ENCODE measurements at regions not wholly inside any gene's neighbourhood (a gene's known extent, or its start where the extent isn't known, plus 50 kb on each side); places are given as distances from the start of the nearest gene placed in this dataset.
"Not testable (repeated sequence)": the region's sequence is repeated elsewhere in the genome, so short reads cannot be mapped to it uniquely, and the experiment has no call there.

- no peak for DNase-seq
These were observed 127.1 kb downstream of the GLRX3 start for GRCh38 chr10:130263289-130263688.

- no peak for DNase-seq
These were observed 129.4 kb downstream of the GLRX3 start for GRCh38 chr10:130265542-130265941.

GRCh38 chr10:130282492-130283218, 146.5 kb downstream of the GLRX3 start:
- no peak for DNase-seq

- DNase-seq = no peak
These were observed 147.0 kb downstream of the GLRX3 start for GRCh38 chr10:130283219-130283545.

GRCh38 chr10:130295761-130296160, 159.6 kb downstream of the GLRX3 start:
- not testable (repeated sequence) for DNase-seq

- DNase-seq = no peak
These were observed 164.4 kb downstream of the GLRX3 start for GRCh38 chr10:130300608-130301020.

GRCh38 chr10:130301021-130301892, 165.1 kb downstream of the GLRX3 start:
- DNase-seq = no peak

GRCh38 chr10:130326954-130327353, 190.8 kb downstream of the GLRX3 start:
- DNase-seq = no peak

GRCh38 chr10:130329792-130330191, 193.6 kb downstream of the GLRX3 start:
- no peak for DNase-seq

- DNase-seq = no peak
These were observed 197.0 kb downstream of the GLRX3 start for GRCh38 chr10:130333185-130333584.

- no peak for DNase-seq
These were observed 199.1 kb downstream of the GLRX3 start for GRCh38 chr10:130335336-130335735.

GRCh38 chr10:130336617-130337304, 200.6 kb downstream of the GLRX3 start:
- no peak for DNase-seq

- no peak for DNase-seq
These were observed 201.1 kb downstream of the GLRX3 start for GRCh38 chr10:130337305-130337640.

- DNase-seq = no peak
These were observed 201.8 kb downstream of the GLRX3 start for GRCh38 chr10:130337696-130338635.

GRCh38 chr10:130338636-130339024, 202.4 kb downstream of the GLRX3 start:
- no peak for DNase-seq

GRCh38 chr10:130339091-130339490, 202.9 kb downstream of the GLRX3 start:
- no peak for DNase-seq

- DNase-seq = no peak
These were observed 203.7 kb downstream of the GLRX3 start for GRCh38 chr10:130339911-130340310.

GRCh38 chr10:130340816-130341215, 204.6 kb downstream of the GLRX3 start:
- no peak for DNase-seq

- no peak for DNase-seq
These were observed 205.2 kb downstream of the GLRX3 start for GRCh38 chr10:130341356-130341755.

- no peak for DNase-seq
These were observed 209.5 kb downstream of the GLRX3 start for GRCh38 chr10:130345728-130346127.

GRCh38 chr10:130350996-130351395, 214.8 kb downstream of the GLRX3 start:
- no peak for DNase-seq

- DNase-seq = no peak
These were observed 215.5 kb downstream of the GLRX3 start for GRCh38 chr10:130351466-130352290.

Data from NCI-H1105 treated with DMSO at 0.1 percent for 48 hours (cell line).